Gastroesophageal sphincter (tissue), 3 donors: ENCODE measurements at regions not wholly inside any gene's neighbourhood (a gene's known extent, or its start where the extent isn't known, plus 50 kb on each side); places are given as distances from the start of the nearest gene placed in this dataset.

Experiments
- CTCF ChIP-seq, 4 experiments: fragments of 200-600 bp in 2 of 4; fragments of 450-650 bp in 2 of 4; sonication (generic) in 1 of 4; IDR thresholded peaks; one replicate each; pipeline ENCODE4 v1.5.1; 2017 to 2019; ENCODE audit warnings: antibody characterized with exemption in 4 of 4, mild to moderate bottlenecking in 2 of 4, moderate library complexity in 2 of 4
- POLR2A ChIP-seq, 2 donors: fragments of 450-650 bp; IDR thresholded peaks; one replicate each; pipeline ENCODE4 v1.6.1; 2017; ENCODE audit warnings: antibody characterized with exemption in 2 of 2, mild to moderate bottlenecking in 2 of 2, moderate library complexity in 1 of 2
- POLR2AphosphoS5 ChIP-seq: sonication (generic); formaldehyde crosslinking; IDR thresholded peaks from one replicate; pipeline ENCODE4 v1.6.1; 2017; ENCODE audit warnings: antibody characterized with exemption

DNA sequence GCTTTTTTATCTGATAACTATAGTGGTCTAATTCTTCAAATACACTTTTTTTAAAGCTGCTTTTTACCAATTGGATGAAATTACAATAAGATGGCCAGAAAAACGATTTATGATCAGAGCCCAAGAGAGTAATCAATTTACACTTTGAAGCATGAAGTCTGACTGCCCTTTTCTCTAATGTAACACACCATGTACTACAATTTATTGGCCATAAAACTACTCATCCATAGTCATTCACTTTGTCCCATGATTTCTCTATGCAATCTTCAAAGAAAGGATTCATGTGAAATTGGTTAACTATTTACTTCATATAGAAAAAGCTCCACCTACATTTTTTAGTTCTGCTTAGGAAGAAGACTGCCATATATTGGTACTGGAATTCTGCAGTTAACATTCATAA is 73.6 kb upstream of the CAST start:
- TF ChIP-seq POLR2AphosphoS5 (no peak), CTCF (IDR thresholded peaks at IDR 0.05) (no peak), POLR2A (IDR thresholded peaks at IDR 0.05) (no peak)
